K562 (cell line): ENCODE measurements at regions not wholly inside any gene's neighbourhood (a gene's known extent, or its start where the extent isn't known, plus 50 kb on each side); places are given as distances from the start of the nearest gene placed in this dataset.

Source experiments
- BCL6 ChIP-seq: fragments of 250-450 bp; sonication (Bioruptor Pico); IDR thresholded peaks from 2 replicates; pipeline ENCODE4 v1.4.0; 2020
- CBX3 ChIP-seq, 2 experiments: IDR thresholded peaks; 1 replicate in 1 of 2; 2 replicates in 1 of 2; pipeline ENCODE4 v1.6.1; 2012; ENCODE audit warnings: inconsistent platforms in 2 of 2, low read length in 2 of 2, borderline replicate concordance in 1 of 2, control low read depth in 1 of 2
- CHD1 ChIP-seq: fragments of 200-600 bp; sonication (generic); IDR thresholded peaks from one replicate; pipeline ENCODE4 v1.6.1; 2012; ENCODE audit warnings: mild to moderate bottlenecking, moderate library complexity, low read length, inconsistent platforms
- CHD4 ChIP-seq: fragments of 200-600 bp; sonication (generic); IDR thresholded peaks from 3 replicates; pipeline ENCODE4 v1.6.1; 2012; ENCODE audit warnings: low read depth, mild to moderate bottlenecking, mixed read lengths, low read length, inconsistent platforms; ENCODE audit not compliant: insufficient read depth, insufficient replicate concordance, poor library complexity, severe bottlenecking
- ETV5 ChIP-seq: sonication (generic); formaldehyde crosslinking; IDR thresholded peaks from 2 replicates; pipeline ENCODE4 v1.4.0; 2020; ENCODE audit warnings: low read depth, mild to moderate bottlenecking, missing genetic modification reagents
- GABPB2 ChIP-seq: fragments of 250-450 bp; sonication (Bioruptor Pico); conservative IDR thresholded peaks from 2 replicates; pipeline ENCODE4 v1.5.1; 2021; ENCODE audit warnings: mild to moderate bottlenecking
- HDAC6 ChIP-seq: IDR thresholded peaks from 2 replicates; pipeline ENCODE4 v1.6.1; 2012; ENCODE audit warnings: low read depth, mild to moderate bottlenecking, control low read depth, inconsistent platforms, low read length, moderate library complexity
- PCBP1 ChIP-seq: fragments of 200-400 bp; formaldehyde crosslinking; IDR thresholded peaks from 2 replicates; pipeline ENCODE4 v1.6.1; 2018; ENCODE audit warnings: mild to moderate bottlenecking, low read depth, low read length; ENCODE audit not compliant: poor library complexity, severe bottlenecking
- REST ChIP-seq, 2 experiments: fragments of 450-650 bp; formaldehyde crosslinking in 1 of 2; IDR thresholded peaks; 2 replicates each; pipeline versions ENCODE4 v1.4.0 to v1.6.1; 2014 to 2020; ENCODE audit warnings: mild to moderate bottlenecking in 2 of 2, borderline replicate concordance in 1 of 2, low read depth in 1 of 2
- SMAD3 ChIP-seq: fragments of 450-650 bp; formaldehyde crosslinking; conservative IDR thresholded peaks from 2 replicates; pipeline ENCODE4 v1.4.0; 2020; ENCODE audit warnings: mild to moderate bottlenecking
- ZBTB26 ChIP-seq: fragments of 450-650 bp; formaldehyde crosslinking; IDR thresholded peaks from 2 replicates; pipeline ENCODE4 v1.4.0; 2022; ENCODE audit warnings: missing genetic modification characterization
- ZBTB9 ChIP-seq: fragments of 450-650 bp; formaldehyde crosslinking; IDR thresholded peaks from 2 replicates; pipeline ENCODE4 v1.4.0; 2020; ENCODE audit warnings: mild to moderate bottlenecking, moderate library complexity
- ZKSCAN8 ChIP-seq: fragments of 200-800 bp; sonication (Bioruptor generic); IDR thresholded peaks from 2 replicates; pipeline ENCODE4 v1.6.1; 2016; ENCODE audit warnings: missing genetic modification characterization, missing compliant biosample characterization
- ZNF197 ChIP-seq: fragments of 200-800 bp; sonication (Bioruptor generic); IDR thresholded peaks from 2 replicates; pipeline ENCODE4 v1.6.1; 2016; ENCODE audit warnings: low read depth, missing genetic modification characterization, missing compliant biosample characterization

GRCh38 chr7:138350701-138351357 is 109.2 kb upstream of the TRIM24 start (continued):
- no peak for TF ChIP-seq PCBP1
- TF ChIP-seq CHD1: no peak
- TF ChIP-seq GABPB2 (CRISPR knock-in tag): no peak
- TF ChIP-seq CHD4: no peak
- TF ChIP-seq ETV5 (CRISPR knock-in tag): no peak
- TF ChIP-seq ZBTB9 (CRISPR knock-in tag): peak; percentile 63; the same call in 1 of the 2 replicates
- TF ChIP-seq ZKSCAN8: 0 out of 2 replicates have a peak, but pooled peaks have one; percentile 50
- no peak for TF ChIP-seq HDAC6
- peak; percentile 84 to 99 for TF ChIP-seq CBX3 (IDR thresholded peaks at IDR 0.05; ENCODE audit: borderline replicate concordance in 1 of 2, low read length in 2 of 2)
- TF ChIP-seq REST (IDR thresholded peaks at IDR 0.05; ENCODE audit: borderline replicate concordance): no peak
- TF ChIP-seq REST (CRISPR knock-in tag; IDR thresholded peaks at IDR 0.05; ENCODE audit: low read depth): no peak
- TF ChIP-seq SMAD3 (CRISPR knock-in tag): peak; percentile 71
- no peak for TF ChIP-seq ZNF197
- TF ChIP-seq BCL6: 0 out of 2 replicates have a peak, but pooled peaks have one; percentile 11
- no peak; the same call in 1 of the 2 replicates for TF ChIP-seq ZBTB26
